NCI-H2081 (cell line): ENCODE measurements at regions not wholly inside any gene's neighbourhood (a gene's known extent, or its start where the extent isn't known, plus 50 kb on each side); places are given as distances from the start of the nearest gene placed in this dataset.

Experiments
- DNase-seq, 2 experiments: peaks; one replicate each; lab custom pipeline; 2025; lab: John Stamatoyannopoulos, UW

- no peak for DNase-seq
Observed at GRCh38 chr13:85288698-85289097, 510.5 kb downstream of the SLITRK6 start.

DNA sequence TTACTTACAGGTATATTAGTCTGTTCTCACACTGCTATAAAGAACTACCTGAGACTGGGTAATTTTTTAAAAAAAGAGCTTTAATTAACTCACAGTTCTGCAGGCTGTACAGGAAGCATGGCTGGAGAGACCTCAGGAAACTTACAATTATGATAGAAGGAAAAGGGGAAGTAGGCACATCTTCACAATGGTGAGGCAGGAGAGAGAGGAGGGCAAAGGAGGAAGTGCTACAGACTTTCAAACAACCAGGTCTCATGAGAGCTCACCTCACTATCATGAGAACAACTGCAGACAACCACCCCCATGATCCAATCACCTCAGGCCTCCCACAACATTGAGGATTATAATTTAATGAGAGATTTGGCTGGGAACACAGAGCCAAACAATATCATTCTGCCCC lies 511.7 kb downstream of the SLITRK6 start:
- no peak for DNase-seq

GRCh38 chr13:85286081-85286480 lies 513.1 kb downstream of the SLITRK6 start:
- DNase-seq, result no peak

DNA sequence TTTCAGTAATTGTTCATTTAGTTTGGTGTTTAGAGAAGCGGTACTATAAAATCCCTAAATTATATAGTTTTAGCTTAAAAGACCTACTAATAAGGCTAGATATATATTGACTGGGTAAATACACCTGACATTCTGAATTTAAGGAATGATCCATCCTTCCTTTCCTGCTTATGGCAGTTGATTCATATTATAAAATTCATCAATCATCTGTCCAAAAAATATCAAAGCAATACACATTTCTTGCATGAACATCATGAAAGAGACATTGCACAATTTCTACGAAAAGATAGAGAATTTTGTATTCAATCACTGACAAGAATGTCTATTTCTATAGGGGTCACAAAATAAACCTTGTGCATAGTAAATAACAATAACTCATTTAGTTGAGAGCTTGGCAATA lies 514.9 kb downstream of the SLITRK6 start:
- no peak for DNase-seq

GRCh38 chr13:85283408-85283807 lies 515.8 kb downstream of the SLITRK6 start:
- DNase-seq, result no peak

DNA sequence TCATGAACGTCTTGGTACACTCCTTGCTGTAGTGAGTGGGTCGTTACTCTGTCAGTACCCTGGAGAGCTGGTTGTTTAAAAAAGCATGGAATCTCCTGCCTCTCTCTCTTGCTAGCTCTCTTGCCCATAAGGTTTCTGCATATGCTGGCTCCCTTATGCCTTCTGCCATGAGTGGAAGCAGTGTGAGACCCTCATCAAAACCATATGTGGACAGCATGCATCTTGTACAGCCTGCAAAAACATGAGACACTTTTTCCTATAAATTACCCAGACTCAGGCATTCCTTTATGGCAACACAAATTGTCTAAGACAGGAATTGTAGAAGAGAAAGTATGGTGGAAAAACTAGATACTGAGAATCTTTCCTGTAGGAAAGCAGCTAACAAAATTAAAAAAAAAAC lies 516.3 kb downstream of the SLITRK6 start:
- DNase-seq, result no peak

GRCh38 chr13:85278851-85279250 lies 520.4 kb downstream of the SLITRK6 start:
- DNase-seq, result no peak

GRCh38 chr13:85277748-85278147 lies 521.5 kb downstream of the SLITRK6 start:
- DNase-seq, result no peak

GRCh38 chr13:85266771-85267170 lies 532.4 kb downstream of the SLITRK6 start:
- DNase-seq, result no peak

DNA sequence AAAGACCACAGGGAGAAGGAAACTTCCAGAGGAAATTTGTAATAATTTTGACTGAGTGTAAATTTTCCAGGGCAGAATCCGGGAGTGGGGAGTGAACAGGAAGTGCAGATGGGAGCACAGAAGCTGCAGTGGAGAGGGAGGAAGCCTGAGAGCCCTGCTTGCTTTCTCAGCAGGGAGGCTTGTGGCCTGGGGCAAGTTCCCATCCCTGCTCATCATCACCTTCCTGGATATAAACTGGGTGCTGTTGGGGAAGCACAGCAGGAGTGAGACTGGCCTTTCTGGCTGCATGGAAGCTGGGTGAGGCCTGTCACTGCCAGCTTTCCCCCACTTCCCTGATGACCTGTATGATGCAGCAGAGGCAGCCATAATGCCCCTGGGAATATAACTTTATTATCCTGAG lies 532.9 kb downstream of the SLITRK6 start:
- DNase-seq, result peak; percentile 50 to 71

DNA sequence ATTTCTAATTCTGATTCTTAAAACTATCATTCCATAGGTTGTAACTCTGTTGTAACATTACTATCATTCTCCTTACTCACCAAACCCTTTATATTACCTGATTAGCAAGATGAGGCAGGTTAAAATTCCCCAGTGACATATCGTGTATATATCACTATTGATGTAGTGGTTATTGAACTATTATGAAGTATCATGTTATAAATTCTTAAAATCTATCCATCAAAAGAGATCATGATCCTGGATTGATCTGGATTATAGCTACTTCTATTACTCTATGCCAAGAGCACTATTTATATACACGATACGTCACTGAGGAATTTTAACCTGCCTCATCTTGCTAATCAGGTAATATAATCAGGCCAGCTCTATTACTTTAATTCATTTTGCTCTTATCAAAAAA lies 533.9 kb downstream of the SLITRK6 start:
- DNase-seq, result no peak

- DNase-seq, result no peak
Observed at GRCh38 chr13:85262499-85262898, 536.7 kb downstream of the SLITRK6 start.

DNA sequence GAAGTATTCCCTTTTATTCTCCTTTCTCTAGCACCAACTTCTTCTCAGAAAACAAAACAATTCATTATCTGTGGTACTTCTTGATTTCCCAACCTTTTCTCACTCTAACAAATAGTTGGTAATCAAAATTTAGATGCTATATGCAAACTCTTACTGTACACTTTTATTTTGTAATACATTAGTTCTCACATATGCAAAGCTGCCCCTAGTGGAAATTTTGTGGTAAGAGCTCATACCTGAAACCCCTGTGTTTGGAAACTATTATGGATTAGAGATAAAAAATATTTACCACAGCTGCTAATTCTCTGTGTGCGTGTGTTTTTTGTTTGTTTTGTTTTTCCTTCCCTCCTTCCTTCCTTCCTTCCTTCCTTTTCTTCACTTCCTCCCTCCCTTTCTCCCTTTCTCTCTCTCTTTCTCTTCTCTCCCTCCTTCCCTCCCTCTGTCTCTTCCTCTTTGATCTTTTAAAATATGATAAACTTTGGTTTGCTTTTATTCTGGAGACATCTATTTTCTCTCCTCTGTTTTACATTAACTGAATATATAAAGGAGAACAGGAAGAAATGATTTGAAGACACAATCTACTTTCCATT lies 537.4 kb downstream of the SLITRK6 start:
- DNase-seq, result peak in 1 of 2 experiments; percentile 25

DNA sequence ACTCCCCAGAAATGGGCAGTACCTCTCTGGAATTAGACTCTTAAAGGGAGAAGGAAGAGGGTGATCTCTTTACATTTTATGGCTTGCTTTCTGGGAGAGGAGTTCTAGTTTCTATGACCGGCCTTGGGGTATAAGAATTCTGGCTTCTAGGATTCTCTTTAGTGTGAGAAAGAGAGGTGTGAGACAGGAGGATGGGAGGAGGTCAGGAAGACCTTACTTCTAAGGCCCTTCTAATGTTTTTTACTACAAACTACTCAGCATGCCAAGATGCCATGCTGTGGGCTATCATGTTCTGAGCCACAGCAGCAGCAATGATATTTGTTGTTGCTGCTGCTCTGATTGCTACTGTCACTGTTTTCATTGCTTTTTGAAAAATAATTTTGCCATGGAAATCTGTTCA lies 538.3 kb downstream of the SLITRK6 start:
- DNase-seq, result no peak

DNA sequence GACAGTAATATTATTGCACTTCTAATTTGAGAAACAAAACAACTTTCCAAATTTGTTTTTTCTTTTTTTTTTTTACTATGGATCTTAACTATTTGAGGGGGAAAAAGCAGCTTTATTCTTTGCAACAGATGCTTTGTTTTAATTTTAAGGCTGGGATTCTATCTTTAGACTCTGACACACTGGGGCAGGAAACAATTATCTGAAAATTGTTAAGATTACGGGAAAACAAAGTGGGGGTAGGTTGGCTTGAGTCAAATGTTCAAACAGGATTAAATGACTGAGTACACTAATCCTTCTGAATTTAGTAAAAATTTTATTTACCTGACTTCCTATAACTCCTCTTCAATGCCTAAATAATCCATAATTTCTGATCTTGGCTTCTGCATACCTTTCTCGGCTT lies 543.2 kb downstream of the SLITRK6 start:
- peak; percentile 9 to 64 for DNase-seq

DNA sequence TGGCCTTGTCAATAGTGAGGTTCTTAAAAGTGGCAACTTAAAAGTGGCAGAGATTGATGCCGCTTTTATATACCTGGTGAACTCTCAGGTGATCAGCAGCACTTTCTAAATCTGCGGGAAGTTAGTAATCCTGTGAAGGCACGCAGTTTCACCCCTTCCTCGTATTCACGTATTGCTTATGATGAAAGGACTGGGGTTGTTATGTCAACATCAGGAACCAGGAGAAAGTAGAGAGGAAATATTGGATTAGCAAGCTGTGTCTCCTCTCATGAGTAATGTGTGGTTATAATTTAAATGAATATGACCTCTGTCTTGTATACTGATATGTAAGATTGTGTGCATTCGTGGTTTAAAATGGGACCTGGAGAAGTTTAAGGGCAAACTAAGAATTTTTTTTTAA lies 544.6 kb downstream of the SLITRK6 start:
- DNase-seq, result no peak

DNA sequence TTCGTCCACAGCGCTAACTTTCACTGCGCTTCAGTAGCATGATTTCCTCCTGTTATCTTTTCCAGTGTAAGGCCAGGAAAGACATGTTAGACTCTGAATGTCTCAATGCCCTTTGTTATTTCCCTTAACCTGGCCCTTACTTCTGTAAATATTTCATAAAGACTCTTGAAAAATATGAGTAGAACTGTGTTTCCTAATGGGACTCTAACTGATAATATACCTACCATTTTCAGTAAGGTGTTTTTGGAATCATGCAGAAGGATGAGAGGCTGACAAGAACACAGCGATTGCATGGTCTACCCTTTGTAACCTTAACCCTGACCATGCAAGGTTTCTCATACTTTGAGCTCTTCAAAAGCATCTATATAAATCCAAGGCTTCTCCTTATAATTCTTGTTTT lies 550.1 kb downstream of the SLITRK6 start:
- DNase-seq, result no peak

DNA sequence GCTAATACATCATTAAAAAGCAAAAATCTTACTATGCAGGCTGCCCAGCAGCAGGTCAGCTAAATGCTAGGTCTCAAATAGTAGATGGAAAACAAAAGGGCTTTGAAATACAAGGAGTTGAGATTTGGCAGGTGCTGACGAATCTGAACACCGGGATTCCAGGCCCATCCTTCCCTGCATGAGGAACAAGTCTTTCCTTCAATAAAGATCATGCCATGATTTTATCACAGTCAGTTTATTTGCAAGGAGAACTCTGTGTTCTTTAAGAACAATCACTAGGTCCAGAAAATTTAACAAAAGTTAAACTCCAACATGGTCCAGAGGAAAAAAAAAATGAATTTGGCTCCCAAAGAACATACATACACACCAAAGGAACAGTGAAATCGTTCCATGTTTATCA lies 551.4 kb downstream of the SLITRK6 start:
- no peak for DNase-seq

DNA sequence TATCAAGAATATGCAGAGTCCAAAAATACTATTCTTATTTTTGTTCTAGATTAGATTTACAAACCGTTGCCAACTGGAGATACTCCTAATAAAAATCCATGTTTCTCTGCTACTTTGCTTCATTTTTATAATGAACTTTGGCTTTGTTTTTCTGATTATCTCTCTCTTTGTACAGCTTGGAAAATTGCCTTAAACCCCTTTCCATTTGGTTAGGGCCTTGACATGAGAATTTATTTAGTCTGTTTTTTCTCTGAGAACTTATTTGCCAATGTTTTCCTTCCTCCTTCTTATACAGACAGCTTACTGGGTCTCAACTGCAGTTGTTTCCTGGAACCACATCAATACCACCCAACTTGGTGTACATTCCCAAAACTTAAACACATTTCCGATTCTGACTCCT lies 555.4 kb downstream of the SLITRK6 start:
- DNase-seq, result no peak

DNA sequence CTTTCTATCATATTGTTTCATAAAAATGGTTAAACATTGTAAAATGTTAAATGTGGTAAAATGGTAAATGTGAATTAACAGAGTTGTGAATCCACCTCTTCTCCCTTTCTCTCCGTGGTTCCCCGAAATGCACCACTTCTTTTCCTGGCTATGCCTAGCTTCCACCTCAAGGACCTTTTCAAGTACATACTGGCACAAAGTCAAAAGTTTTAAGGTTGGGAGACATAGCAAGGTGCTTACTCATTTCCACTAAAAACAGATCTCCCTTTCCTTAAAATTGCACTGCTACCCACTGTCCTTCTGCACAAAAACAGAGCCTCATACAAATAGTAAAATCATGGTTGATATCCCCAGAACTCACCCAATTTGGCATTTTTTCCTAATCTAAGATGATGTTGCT lies 558.2 kb downstream of the SLITRK6 start:
- DNase-seq, result no peak

GRCh38 chr13:85236413-85236812 lies 562.8 kb downstream of the SLITRK6 start:
- peak in 1 of 2 experiments; percentile 3 for DNase-seq

- peak; percentile 23 to 59 for DNase-seq
Observed at GRCh38 chr13:85230691-85231093, 568.5 kb downstream of the SLITRK6 start.

GRCh38 chr13:85228692-85229091 lies 570.5 kb downstream of the SLITRK6 start:
- no peak for DNase-seq

- DNase-seq, result no peak
Observed at GRCh38 chr13:85223883-85224656, 575.1 kb downstream of the SLITRK6 start.
